ENCODE measurements at regions not wholly inside any gene's neighbourhood (a gene's known extent, or its start where the extent isn't known, plus 50 kb on each side); places are given as distances from the start of the nearest gene placed in this dataset.

GRCh38 chr5:66306105-66306843 lies 162.2 kb downstream of the SREK1 start:
- DNase-seq (ENCODE audit: low read depth, low spot score): peak; percentile 20

- no peak for DNase-seq (ENCODE audit: low read depth, low spot score)
Measured at GRCh38 chr5:66306844-66307315, 162.8 kb downstream of the SREK1 start.

DNA sequence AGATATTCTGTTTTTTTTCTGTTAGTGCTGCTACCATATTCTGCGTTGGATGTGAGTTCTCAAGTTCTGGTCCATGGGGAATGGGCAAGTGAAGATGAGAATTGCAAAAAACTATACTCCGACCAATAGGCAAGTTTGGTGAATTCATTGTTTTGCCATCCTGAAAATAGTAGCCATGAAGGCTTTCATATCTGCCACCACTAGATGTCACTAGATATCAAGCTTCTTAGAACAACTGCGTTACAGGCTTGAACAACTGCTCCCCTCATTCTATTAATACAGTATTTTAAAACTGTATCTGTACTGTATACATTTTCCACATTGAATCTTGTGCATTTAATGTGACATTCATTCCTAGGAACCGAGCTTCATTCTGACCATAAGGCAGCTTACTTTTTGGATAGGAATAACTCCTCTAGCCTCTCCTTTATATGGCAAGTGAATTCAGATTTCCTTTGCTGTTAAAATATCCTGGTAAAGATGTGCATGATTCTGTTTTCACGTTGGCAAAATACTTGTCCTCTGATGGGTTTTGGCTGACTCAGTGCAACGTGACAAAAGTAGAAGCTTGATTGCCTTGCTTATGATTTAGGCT lies 163.6 kb downstream of the SREK1 start:
- peak; percentile 24 for DNase-seq (ENCODE audit: low read depth, low spot score)

GRCh38 chr5:66312266-66312665 lies 168.2 kb downstream of the SREK1 start:
- no peak for DNase-seq (ENCODE audit: low read depth, low spot score)

- no peak for DNase-seq (ENCODE audit: low read depth, low spot score)
Measured at GRCh38 chr5:66315784-66316183, 171.7 kb downstream of the SREK1 start.

- no peak for DNase-seq (ENCODE audit: low read depth, low spot score)
Measured at GRCh38 chr5:66322786-66323528, 178.9 kb downstream of the SREK1 start.

DNA sequence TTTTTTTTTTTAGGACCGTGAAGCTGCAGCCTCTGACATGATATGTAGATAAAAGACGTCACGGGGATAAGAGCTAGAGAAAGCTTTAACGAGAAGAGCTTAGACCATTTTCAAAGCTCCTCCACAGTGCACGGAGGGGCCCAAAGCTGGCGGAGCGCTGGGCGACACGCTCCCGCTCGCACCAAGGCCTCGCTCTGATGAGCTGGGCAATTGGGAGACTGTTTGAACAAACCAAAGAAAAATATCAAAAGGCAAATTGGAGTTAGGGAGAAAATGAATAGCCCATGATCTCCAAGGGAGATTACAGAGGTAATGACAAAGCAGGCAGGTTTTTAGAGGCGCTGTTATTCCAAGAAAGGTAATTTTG lies 179.4 kb downstream of the SREK1 start:
- DNase-seq (ENCODE audit: low read depth, low spot score): no peak

GRCh38 chr5:66324357-66324756 lies 180.3 kb downstream of the SREK1 start:
- DNase-seq (ENCODE audit: low read depth, low spot score): no peak

DNA sequence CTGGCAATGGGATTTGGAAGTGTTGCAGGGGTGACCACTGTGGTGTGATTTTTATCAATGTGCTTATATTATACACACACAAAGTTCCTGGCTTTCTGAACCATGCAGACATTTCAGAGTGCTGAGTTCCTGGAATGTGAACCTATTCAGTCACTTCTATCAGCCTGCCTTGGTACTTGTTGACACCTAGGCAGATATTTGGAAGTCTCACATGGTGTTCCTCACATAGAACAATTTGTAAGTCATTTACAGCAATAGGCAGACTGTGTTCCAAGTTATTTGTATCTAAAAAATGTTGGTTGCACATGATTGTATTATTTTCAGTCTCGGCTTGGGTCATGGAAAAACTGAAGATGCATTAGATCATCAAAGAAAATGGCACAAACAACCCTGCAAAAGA lies 182.2 kb downstream of the SREK1 start:
- DNase-seq (ENCODE audit: low read depth, low spot score): no peak

DNA sequence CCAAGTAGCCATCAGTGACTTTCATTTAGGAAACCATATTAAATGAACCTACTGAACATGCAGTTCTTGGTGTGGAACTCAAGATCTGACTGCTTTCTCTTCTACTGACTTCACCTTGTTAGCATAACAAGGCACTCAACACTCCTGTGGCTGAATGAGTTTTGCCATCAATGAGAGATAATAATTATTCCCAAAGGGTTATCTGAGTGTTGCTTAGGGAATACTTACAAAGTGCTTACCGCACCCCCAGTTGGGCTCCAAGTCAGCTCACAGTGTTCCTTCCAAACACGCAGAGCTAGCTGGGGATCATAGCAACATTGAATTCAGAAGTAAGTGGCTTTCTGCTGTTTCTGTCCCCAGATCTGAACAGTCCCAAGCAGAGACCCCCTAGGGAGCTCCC lies 182.9 kb downstream of the SREK1 start:
- DNase-seq (ENCODE audit: low read depth, low spot score): no peak

GRCh38 chr5:66329078-66329477 lies 185.0 kb downstream of the SREK1 start:
- no peak for DNase-seq (ENCODE audit: low read depth, low spot score)

GRCh38 chr5:66333192-66333591 lies 189.1 kb downstream of the SREK1 start:
- DNase-seq (ENCODE audit: low read depth, low spot score): no peak

GRCh38 chr5:66337626-66338226 lies 193.6 kb downstream of the SREK1 start:
- DNase-seq (ENCODE audit: low read depth, low spot score): no peak

DNA sequence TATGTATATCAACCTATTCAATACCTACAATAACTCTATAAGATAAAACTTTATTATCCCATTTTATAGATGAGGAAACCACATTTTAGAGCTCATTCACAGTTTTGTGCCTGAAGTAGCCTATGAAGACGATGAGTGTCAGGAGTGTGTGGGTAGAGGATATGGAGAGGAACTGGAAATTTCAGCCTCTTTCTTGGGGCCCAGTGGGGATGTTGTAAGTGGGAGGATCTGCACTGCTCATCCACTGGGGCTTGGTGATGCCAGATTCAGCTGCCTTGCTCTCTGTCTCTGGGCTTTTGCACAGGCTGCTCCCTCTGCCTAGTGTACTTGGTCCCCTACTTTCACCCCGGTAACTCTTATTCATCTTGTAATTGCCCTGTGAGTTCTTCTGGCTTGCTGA lies 194.7 kb downstream of the SREK1 start:
- no peak for DNase-seq (ENCODE audit: low read depth, low spot score)

GRCh38 chr5:66339896-66340295 lies 195.8 kb downstream of the SREK1 start:
- DNase-seq (ENCODE audit: low read depth, low spot score): no peak

DNA sequence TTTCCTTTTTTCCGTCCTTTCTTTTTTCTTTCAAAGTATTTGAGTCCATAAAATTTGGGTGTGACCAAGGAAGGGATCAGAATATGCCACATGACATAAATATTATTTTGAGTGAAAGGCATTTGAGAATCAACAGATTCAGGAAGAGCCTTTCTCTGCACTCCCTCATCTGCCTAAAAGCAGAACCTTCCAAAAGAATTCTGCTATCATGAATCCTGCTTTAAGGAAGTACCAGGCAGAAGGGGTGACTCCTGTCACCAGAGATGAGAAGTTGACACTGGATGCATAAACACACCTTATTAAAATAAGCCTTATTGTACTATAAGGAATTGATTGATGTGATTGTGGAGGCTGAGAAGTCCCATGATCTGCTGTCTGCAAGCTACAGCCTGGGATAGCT lies 196.7 kb downstream of the SREK1 start:
- no peak for DNase-seq (ENCODE audit: low read depth, low spot score)

DNA sequence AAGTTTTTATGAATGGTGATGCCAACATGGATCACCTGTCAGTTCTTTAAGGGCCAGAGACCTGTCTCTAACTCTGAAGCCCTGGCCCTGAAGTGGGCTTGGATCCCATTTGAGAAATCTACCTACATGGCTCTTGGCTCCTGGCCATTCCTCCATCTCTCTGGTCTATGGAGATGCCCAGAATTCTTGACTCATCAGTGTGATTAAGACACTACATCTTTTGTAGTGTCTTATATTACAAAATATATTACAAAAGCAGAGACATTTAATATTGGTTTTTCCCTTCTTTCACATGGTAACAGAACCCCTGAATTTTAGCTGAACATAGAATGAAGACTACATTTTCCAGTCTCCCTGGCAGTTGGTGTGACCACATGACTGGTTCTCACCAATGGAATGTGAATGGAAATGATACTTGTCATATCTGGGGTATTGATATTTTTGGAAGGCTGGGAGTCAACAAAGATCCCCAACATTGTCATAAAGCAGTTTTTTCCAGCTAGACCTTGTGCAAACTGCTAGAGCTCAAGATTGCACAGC lies 198.3 kb downstream of the SREK1 start:
- DNase-seq (ENCODE audit: low read depth, low spot score): no peak

- DNase-seq (ENCODE audit: low read depth, low spot score): no peak
Measured at GRCh38 chr5:66343370-66344071, 199.4 kb downstream of the SREK1 start.

DNA sequence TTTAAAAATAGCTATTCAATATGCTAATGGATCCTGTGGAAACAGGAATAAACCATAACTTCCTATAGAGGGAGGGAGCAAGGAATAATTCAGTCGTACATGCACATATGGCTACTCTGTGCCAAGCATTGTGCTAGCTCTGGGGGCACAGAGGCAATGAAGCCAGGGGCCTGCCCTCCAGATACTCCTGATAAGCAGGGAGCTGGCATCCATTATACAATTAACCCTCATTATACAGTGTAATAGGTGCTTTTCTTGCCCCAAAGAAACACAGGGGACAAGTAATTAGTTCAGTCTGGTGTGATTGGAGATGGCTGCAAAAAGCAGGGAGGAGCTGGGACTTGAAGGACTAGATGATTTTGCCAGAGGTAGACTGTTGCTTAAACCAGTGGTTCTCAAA lies 200.4 kb downstream of the SREK1 start:
- DNase-seq (ENCODE audit: low read depth, low spot score): no peak

DNA sequence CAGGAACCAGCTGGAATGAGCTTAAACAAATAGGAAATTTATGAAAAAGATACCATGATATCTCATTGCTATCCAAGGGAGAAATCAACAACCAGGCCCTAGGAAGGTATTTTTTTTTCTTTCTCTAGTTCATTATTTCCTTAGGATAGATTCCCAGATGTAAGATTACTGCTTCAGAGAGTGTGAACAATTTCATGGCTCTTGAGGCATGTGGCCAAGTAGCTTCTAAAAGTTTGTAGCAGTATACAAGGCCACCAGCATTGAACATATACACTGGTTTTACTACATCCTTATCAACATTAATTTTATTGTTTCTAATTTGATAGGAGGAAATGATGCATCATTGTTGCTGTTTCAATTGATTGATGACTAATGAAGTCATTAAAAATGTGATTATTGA lies 201.2 kb downstream of the SREK1 start:
- no peak for DNase-seq (ENCODE audit: low read depth, low spot score)

- DNase-seq (ENCODE audit: low read depth, low spot score): no peak
Measured at GRCh38 chr5:66346869-66347268, 202.8 kb downstream of the SREK1 start.

Measured in pulmonary artery endothelial cell (primary cell).